ENCODE measurements at regions not wholly inside any gene's neighbourhood (a gene's known extent, or its start where the extent isn't known, plus 50 kb on each side); places are given as distances from the start of the nearest gene placed in this dataset.
"Not testable (repeated sequence)": the region's sequence is repeated elsewhere in the genome, so short reads cannot be mapped to it uniquely, and the experiment has no call there.

GRCh38 chr4:147244786-147245185 is 236.1 kb upstream of the EDNRA start:
- no peak for DNase-seq
- H3K9me3 ChIP-seq, result no peaks in the 10 kb centered on the region
- 0% methylated on average over 1 of the region's 1 CpG for WGBS (ENCODE audit: insufficient coverage, low coverage, low lambda C conversion rate, missing lambda C conversion rate)
- intact Hi-C loops (cut with DNase I), result no loop called here
- ATAC-seq, result no peak
- H3K27ac ChIP-seq, result no peak overlapping the region
- no peaks in the 10 kb centered on the region for H3K27me3 ChIP-seq
- TF ChIP-seq, protein P1, sequence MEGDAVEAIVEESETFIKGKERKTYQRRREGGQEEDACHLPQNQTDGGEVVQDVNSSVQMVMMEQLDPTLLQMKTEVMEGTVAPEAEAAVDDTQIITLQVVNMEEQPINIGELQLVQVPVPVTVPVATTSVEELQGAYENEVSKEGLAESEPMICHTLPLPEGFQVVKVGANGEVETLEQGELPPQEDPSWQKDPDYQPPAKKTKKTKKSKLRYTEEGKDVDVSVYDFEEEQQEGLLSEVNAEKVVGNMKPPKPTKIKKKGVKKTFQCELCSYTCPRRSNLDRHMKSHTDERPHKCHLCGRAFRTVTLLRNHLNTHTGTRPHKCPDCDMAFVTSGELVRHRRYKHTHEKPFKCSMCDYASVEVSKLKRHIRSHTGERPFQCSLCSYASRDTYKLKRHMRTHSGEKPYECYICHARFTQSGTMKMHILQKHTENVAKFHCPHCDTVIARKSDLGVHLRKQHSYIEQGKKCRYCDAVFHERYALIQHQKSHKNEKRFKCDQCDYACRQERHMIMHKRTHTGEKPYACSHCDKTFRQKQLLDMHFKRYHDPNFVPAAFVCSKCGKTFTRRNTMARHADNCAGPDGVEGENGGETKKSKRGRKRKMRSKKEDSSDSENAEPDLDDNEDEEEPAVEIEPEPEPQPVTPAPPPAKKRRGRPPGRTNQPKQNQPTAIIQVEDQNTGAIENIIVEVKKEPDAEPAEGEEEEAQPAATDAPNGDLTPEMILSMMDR (IDR thresholded peaks at IDR 0.05), result no peak
- no peak for TF ChIP-seq POLR2A (IDR thresholded peaks at IDR 0.05)
- H3K4me1 ChIP-seq, result no peaks in the 10 kb centered on the region
- no peaks in the 10 kb centered on the region for H3K36me3 ChIP-seq
- no peak overlapping the region for H3K4me3 ChIP-seq

GRCh38 chr4:147246096-147246495 is 234.8 kb upstream of the EDNRA start:
- intact Hi-C loops (cut with DNase I), result no loop called here
- Histone ChIP-seq H3K36me3 (no peaks in the 10 kb centered on the region), H3K27ac (no peak overlapping the region), H3K9me3 (no peaks in the 10 kb centered on the region), H3K4me3 (no peak overlapping the region), H3K27me3 (no peaks in the 10 kb centered on the region), H3K4me1 (no peaks in the 10 kb centered on the region)
- TF ChIP-seq POLR2A (IDR thresholded peaks at IDR 0.05), result no peak
- TF ChIP-seq, protein P1 (IDR thresholded peaks at IDR 0.05), result no peak
- no peak for ATAC-seq
- no peak for DNase-seq
- 79% methylated on average over 1 of the region's 1 CpG for WGBS (ENCODE audit: insufficient coverage, low coverage, low lambda C conversion rate, missing lambda C conversion rate)

DNA sequence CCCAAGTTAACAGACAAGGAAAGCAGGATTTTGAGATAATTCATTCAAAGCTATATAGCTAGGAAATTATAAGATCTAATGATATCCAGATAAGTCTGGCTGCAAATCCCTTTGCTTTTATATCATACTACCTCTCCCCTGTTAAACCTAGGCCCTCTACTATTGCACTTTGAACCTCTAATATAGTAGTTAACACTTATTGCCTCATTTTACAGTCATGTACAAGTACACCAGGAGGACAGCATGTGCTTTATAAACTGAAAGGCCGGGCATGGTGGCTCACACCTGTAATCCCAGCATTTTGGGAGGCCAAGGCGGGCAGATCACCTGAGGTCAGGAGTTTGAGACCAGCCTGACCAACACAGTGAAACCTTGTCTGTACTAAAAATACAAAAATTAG is 234.4 kb upstream of the EDNRA start:
- H3K27me3 ChIP-seq; H3K9me3 ChIP-seq; H3K36me3 ChIP-seq; H3K27ac ChIP-seq; H3K4me1 ChIP-seq; ATAC-seq; DNase-seq; H3K4me3 ChIP-seq; intact Hi-C loops (cut with DNase I): not testable (repeated sequence)
- 73% methylated on average over 2 of the region's 2 CpGs for WGBS (ENCODE audit: insufficient coverage, low coverage, low lambda C conversion rate, missing lambda C conversion rate)

DNA sequence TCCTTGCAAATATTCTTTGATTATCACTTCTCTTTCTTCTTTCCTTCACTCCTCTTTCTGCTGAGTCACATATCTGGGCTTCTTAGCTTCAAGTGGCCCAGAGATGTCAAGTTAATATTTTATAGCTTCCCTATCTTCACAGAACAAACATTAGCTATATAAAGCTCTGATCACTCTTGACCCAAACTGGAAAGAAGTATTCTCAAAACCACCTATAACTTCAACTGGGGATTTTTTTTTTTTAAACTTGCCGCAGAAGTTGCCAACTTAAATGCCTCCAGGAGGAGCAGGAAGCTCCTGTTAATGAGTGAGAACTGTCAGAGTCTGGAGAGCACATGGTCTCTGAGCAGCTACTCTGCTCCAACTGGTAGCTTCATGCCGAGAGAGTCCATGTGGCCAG is 233.3 kb upstream of the EDNRA start:
- no peak overlapping the region for H3K4me3 ChIP-seq
- no peaks in the 10 kb centered on the region for H3K36me3 ChIP-seq
- no peaks in the 10 kb centered on the region for H3K4me1 ChIP-seq
- no peaks in the 10 kb centered on the region for H3K9me3 ChIP-seq
- 44% methylated on average over 2 of the region's 2 CpGs for whole genome bisulfite sequencing (ENCODE audit: insufficient coverage, low coverage, low lambda C conversion rate, missing lambda C conversion rate)
- no peak overlapping the region for H3K27ac ChIP-seq
- TF ChIP-seq, protein P1 (IDR thresholded peaks at IDR 0.05), result no peak
- TF ChIP-seq POLR2A (IDR thresholded peaks at IDR 0.05), result no peak
- H3K27me3 ChIP-seq, result no peaks in the 10 kb centered on the region
- no peak for ATAC-seq
- DNase-seq, result no peak
- intact Hi-C loops (cut with DNase I), result no loop called here

GRCh38 chr4:147250062-147250461 is 230.8 kb upstream of the EDNRA start:
- no peaks in the 10 kb centered on the region for H3K9me3 ChIP-seq
- ATAC-seq, result no peak
- H3K4me3 ChIP-seq, result no peak overlapping the region
- DNase-seq, result no peak
- H3K27me3 ChIP-seq, result no peaks in the 10 kb centered on the region
- H3K27ac ChIP-seq, result no peak overlapping the region
- TF ChIP-seq POLR2A (IDR thresholded peaks at IDR 0.05), result no peak
- TF ChIP-seq, protein P1 (IDR thresholded peaks at IDR 0.05), result no peak
- H3K4me1 ChIP-seq, result no peaks in the 10 kb centered on the region
- intact Hi-C loops (cut with DNase I), result no loop called here
- no peaks in the 10 kb centered on the region for H3K36me3 ChIP-seq

GRCh38 chr4:147255268-147255667 is 225.6 kb upstream of the EDNRA start:
- H3K36me3 ChIP-seq; DNase-seq; H3K9me3 ChIP-seq; H3K27ac ChIP-seq; H3K27me3 ChIP-seq; intact Hi-C loops (cut with DNase I); H3K4me3 ChIP-seq; H3K4me1 ChIP-seq; ATAC-seq: not testable (repeated sequence)
- 71% methylated on average over 4 of the region's 11 CpGs for WGBS (ENCODE audit: insufficient coverage, low coverage, low lambda C conversion rate, missing lambda C conversion rate)

DNA sequence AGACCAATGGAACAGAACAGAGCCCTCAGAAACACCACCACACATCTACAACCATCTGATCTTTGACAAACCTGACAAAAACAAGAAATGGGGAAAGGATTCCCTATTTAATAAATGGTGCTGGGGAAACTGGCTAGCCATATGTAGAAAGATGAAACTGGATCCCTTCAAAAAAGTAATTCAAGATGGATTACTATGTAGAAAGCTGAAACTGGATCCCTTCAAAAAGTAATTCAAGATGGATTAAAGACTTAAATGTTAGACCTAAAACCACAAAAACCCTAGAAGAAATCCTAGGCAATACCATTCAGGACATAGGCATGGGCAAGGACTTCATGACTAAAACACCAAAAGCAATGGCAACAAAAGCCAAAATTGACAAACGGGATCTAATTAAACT is 221.6 kb upstream of the EDNRA start:
- ATAC-seq; H3K4me3 ChIP-seq; intact Hi-C loops (cut with DNase I); H3K27ac ChIP-seq; DNase-seq; H3K36me3 ChIP-seq; H3K27me3 ChIP-seq; H3K4me1 ChIP-seq; H3K9me3 ChIP-seq: not testable (repeated sequence)
- 29% methylated on average over 1 of the region's 1 CpG for WGBS (ENCODE audit: insufficient coverage, low coverage, low lambda C conversion rate, missing lambda C conversion rate)
